IMR-90 (cell line): ENCODE measurements at regions not wholly inside any gene's neighbourhood (a gene's known extent, or its start where the extent isn't known, plus 50 kb on each side); places are given as distances from the start of the nearest gene placed in this dataset.

Source experiments
- ATAC-seq: fragments of 200-7000 bp; cut with Tn5 transposase; 2 replicates; pipeline ENCODE4 v1.9.1; 2020; ENCODE audit warnings: low read depth, mild to moderate bottlenecking, moderate library complexity
- BruUV-seq: library from RNA; stranded (reverse); fragments of 400-500 nt; replicated peaks from 2 replicates; lab custom pipeline; 2021; lab: Mats Ljungman, UMichigan
- CTCF ChIA-PET: fragments of 300-600 bp; formaldehyde crosslinking; extraction: SDS; loops from one replicate; lab custom pipeline; 2021; ENCODE audit warnings: antibody characterized with exemption; lab: Yijun Ruan, JAX
- POLR2A ChIA-PET: fragments of 300-600 bp; sonication (Branson Sonifier 250); formaldehyde crosslinking; loops from one replicate; lab custom pipeline; 2022; ENCODE audit warnings: antibody characterized with exemption; ENCODE audit not compliant: unreplicated experiment; lab: Charles Lee
- DNase-seq: peaks from one replicate; pipeline ENCODE4 v3.0.0; 2013
- H2AFZ ChIP-seq: replicated peaks from 2 replicates; pipeline ENCODE3; 2013; ENCODE audit warnings: low read length, mild to moderate bottlenecking; ENCODE audit not compliant: poor library complexity
- H2AK5ac ChIP-seq: 2 replicates; pipeline ENCODE4 v1.6.1; 2013; ENCODE audit warnings: low read depth, low read length, inconsistent platforms
- H2AK9ac ChIP-seq: replicated peaks from 2 replicates; pipeline ENCODE3; 2013; ENCODE audit warnings: mild to moderate bottlenecking, low read depth, low read length, moderate library complexity; ENCODE audit not compliant: poor library complexity
- H2BK120ac ChIP-seq: 2 replicates; pipeline ENCODE4 v1.6.1; 2013; ENCODE audit warnings: low read depth, low read length, inconsistent platforms
- H2BK15ac ChIP-seq: 3 replicates; pipeline ENCODE4 v1.6.1; 2013; ENCODE audit warnings: low read depth, low read length, inconsistent platforms
- H2BK20ac ChIP-seq: 2 replicates; pipeline ENCODE4 v1.6.1; 2013; ENCODE audit warnings: low read depth, mild to moderate bottlenecking, inconsistent platforms, low read length, moderate library complexity
- H2BK5ac ChIP-seq: 2 replicates; pipeline ENCODE4 v1.6.1; 2013; ENCODE audit warnings: mild to moderate bottlenecking, low read depth, low read length, inconsistent platforms; ENCODE audit not compliant: poor library complexity, severe bottlenecking
- H3K14ac ChIP-seq: replicated peaks from 2 replicates; pipeline ENCODE4 v1.6.1; 2013; ENCODE audit warnings: low read depth, low read length, inconsistent platforms
- H3K18ac ChIP-seq: 2 replicates; pipeline ENCODE4 v1.6.1; 2013; ENCODE audit warnings: low read depth, low read length, control low read depth
- H3K23ac ChIP-seq: 2 replicates; pipeline ENCODE4 v1.6.1; 2013; ENCODE audit warnings: low read depth, low read length, inconsistent platforms
- H3K27ac ChIP-seq: 2 replicates; pipeline ENCODE4 v1.5.1; 2013; ENCODE audit warnings: mild to moderate bottlenecking, control low read depth, low read length; ENCODE audit not compliant: insufficient read depth
- H3K27me3 ChIP-seq: 2 replicates; pipeline ENCODE4 v1.6.1; 2013; ENCODE audit warnings: low read length; ENCODE audit not compliant: control insufficient read depth, insufficient read depth
- H3K36me3 ChIP-seq: 2 replicates; pipeline ENCODE4 v1.6.1; 2013; ENCODE audit warnings: low read length, mixed read lengths; ENCODE audit not compliant: control insufficient read depth, insufficient read depth
- H3K4ac ChIP-seq: 2 replicates; pipeline ENCODE4 v1.6.1; 2013; ENCODE audit warnings: low read depth, low read length, inconsistent platforms
- H3K4me1 ChIP-seq: 2 replicates; pipeline ENCODE4 v1.6.1; 2013; ENCODE audit warnings: low read length, mixed read lengths; ENCODE audit not compliant: control insufficient read depth, insufficient read depth
- H3K4me2 ChIP-seq: 2 replicates; pipeline ENCODE4 v1.6.1; 2013; ENCODE audit warnings: low read depth, mild to moderate bottlenecking, control low read depth, low read length, moderate library complexity
- H3K4me3 ChIP-seq: 2 replicates; pipeline ENCODE4 v1.5.1; 2013; ENCODE audit warnings: low read depth, mild to moderate bottlenecking, control low read depth, low read length, moderate library complexity; ENCODE audit not compliant: insufficient read depth
- H3K56ac ChIP-seq: 2 replicates; pipeline ENCODE4 v1.6.1; 2013; ENCODE audit warnings: low read length, inconsistent platforms; ENCODE audit not compliant: insufficient read depth; ENCODE audit errors: extremely low read depth
- H3K79me1 ChIP-seq, 2 experiments: 2 replicates each; pipeline ENCODE4 v1.6.1; 2013; ENCODE audit warnings: low read length in 2 of 2, inconsistent platforms in 1 of 2, low read depth in 1 of 2
- H3K9ac ChIP-seq: 2 replicates; pipeline ENCODE4 v1.6.1; 2013; ENCODE audit warnings: low read depth, low read length, control low read depth
- H3K9me1 ChIP-seq: 2 replicates; pipeline ENCODE4 v1.6.1; 2013; ENCODE audit warnings: low read length, inconsistent platforms; ENCODE audit not compliant: insufficient read depth
- H3K9me3 ChIP-seq: 2 replicates; pipeline ENCODE4 v1.6.1; 2013; ENCODE audit warnings: low read length; ENCODE audit not compliant: control insufficient read depth, insufficient read depth
- H4K20me1 ChIP-seq: 2 replicates; pipeline ENCODE4 v1.6.1; 2013; ENCODE audit warnings: low read length, inconsistent platforms; ENCODE audit not compliant: insufficient read depth
- H4K5ac ChIP-seq: 2 replicates; pipeline ENCODE4 v1.6.1; 2013; ENCODE audit warnings: mild to moderate bottlenecking, low read depth, low read length, control low read depth
- H4K8ac ChIP-seq, 2 experiments: 2 replicates each; pipeline ENCODE4 v1.6.1; 2013; ENCODE audit warnings: low read depth in 2 of 2, low read length in 2 of 2, control low read depth in 1 of 2, inconsistent platforms in 1 of 2
- H4K91ac ChIP-seq: 2 replicates; pipeline ENCODE4 v1.6.1; 2013; ENCODE audit warnings: low read depth, low read length, inconsistent platforms; ENCODE audit not compliant: insufficient read depth
- CHD1 ChIP-seq: IDR thresholded peaks from 2 replicates; pipeline ENCODE4 v1.6.1; 2012; ENCODE audit warnings: low read depth, low read length, improper control_type of control experiment
- RCOR1 ChIP-seq: IDR thresholded peaks from 2 replicates; pipeline ENCODE4 v1.6.1; 2012; ENCODE audit warnings: mild to moderate bottlenecking, low read length, improper control_type of control experiment; ENCODE audit not compliant: insufficient replicate concordance
- SMC3 ChIP-seq: fragments of 150-350 bp; IDR thresholded peaks from 2 replicates; pipeline ENCODE4 v1.6.1; 2016; ENCODE audit warnings: low read depth, mild to moderate bottlenecking, antibody characterized with exemption, low read length, moderate library complexity
- WGBS, 2 experiments: methylation state at CpG; one replicate each; pipeline versions ENCODE4 v1.1.5 to v1.1.7; 2013; ENCODE audit warnings: missing lambda C conversion rate in 2 of 2; ENCODE audit not compliant: insufficient read length in 1 of 2; ENCODE audit errors: extremely low coverage in 2 of 2; 5-methylcytosine and 5-hydroxymethylcytosine counted together
- dilution Hi-C: fragments of 300-500 bp; cut with HindIII; formaldehyde crosslinking; loops from one replicate; pipeline ENCODE4 v1.14.3; 2018; ENCODE audit warnings: low sequenced_read_pairs; ENCODE audit not compliant: unreplicated experiment
- in situ Hi-C: fragments of 300-500 bp; cut with MboI; formaldehyde crosslinking; loops from 3 replicates; pipeline ENCODE4 v1.14.3; 2019; ENCODE audit warnings: low sequenced_read_pairs, inconsistent platforms, mixed read lengths
- intact Hi-C: fragments of 100-400 bp; cut with micrococcal nuclease; formaldehyde crosslinking; loops from 2 replicates; pipeline ENCODE4 v1.10.0; 2022
- TF ChIP-seq, protein P1 (sequence below): fragments of 150-350 bp; IDR thresholded peaks from 2 replicates; pipeline ENCODE4 v1.6.1; 2017; ENCODE audit warnings: mild to moderate bottlenecking, antibody characterized with exemption, low read length, low read depth

DNA sequence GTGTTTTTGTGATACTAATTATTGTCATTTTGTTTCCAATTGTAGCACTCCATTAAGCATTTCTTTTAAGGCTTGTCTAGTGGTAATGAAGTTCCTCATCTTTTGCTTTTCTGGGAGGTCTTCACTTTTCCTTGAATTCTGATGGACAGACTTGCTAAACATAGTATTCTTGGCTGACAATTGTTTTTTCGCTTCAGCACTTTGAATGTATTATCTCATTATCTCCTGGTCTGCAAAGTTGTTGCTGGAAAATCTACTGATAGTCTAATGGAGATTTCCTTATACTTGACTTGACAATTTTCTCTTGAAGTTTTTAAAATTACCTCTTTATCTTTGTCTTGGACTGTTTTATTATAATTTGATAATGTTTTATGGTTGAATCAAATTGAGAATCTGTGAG is 147.5 kb downstream of the FAM174A start:
- WGBS, 2 experiments = no CpG with 5 or more reads among the region's 1 CpG
- Histone ChIP-seq H3K9ac (no peak overlapping the region), H4K20me1 (no peaks in the 10 kb centered on the region), H2BK5ac (no peak overlapping the region), H4K8ac (no peak overlapping the region), H3K4me2 (no peak overlapping the region), H3K36me3 (no peaks in the 10 kb centered on the region), H3K79me1 (no peaks in the 10 kb centered on the region), H2AFZ (no peak overlapping the region), H2BK20ac (no peak overlapping the region), H2BK15ac (no peak overlapping the region), H3K4ac (no peak overlapping the region), H3K4me1 (no peaks in the 10 kb centered on the region), H3K9me1 (no peaks in the 10 kb centered on the region), H3K14ac (no peak overlapping the region), H3K56ac (no peak overlapping the region), H2BK120ac (no peak overlapping the region), H2AK5ac (no peak overlapping the region), H2AK9ac (no peak overlapping the region), H3K27ac (no peak overlapping the region), H3K9me3 (no peaks in the 10 kb centered on the region; the same call in 1 of the 2 replicates), H4K5ac (no peak overlapping the region), H3K27me3 (no peaks in the 10 kb centered on the region), H3K18ac (no peak overlapping the region), H3K23ac (no peak overlapping the region), H4K91ac (no peak overlapping the region), H3K4me3 (no peak overlapping the region)
- CTCF ChIA-PET = no interaction called here
- ATAC-seq (no peak), DNase-seq (no peak)
- TF ChIP-seq RCOR1 (no peak), CHD1 (no peak), SMC3 (no peak)
- TF ChIP-seq, protein P1, sequence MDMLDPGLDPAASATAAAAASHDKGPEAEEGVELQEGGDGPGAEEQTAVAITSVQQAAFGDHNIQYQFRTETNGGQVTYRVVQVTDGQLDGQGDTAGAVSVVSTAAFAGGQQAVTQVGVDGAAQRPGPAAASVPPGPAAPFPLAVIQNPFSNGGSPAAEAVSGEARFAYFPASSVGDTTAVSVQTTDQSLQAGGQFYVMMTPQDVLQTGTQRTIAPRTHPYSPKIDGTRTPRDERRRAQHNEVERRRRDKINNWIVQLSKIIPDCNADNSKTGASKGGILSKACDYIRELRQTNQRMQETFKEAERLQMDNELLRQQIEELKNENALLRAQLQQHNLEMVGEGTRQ = no peak
- POLR2A ChIA-PET = no interaction called here
- in situ Hi-C loops (no loop called here), intact Hi-C loops (no loop called here), dilution Hi-C loops (no loop called here)
- BruUV-seq = no TSS peak
